GM19455 (cell line): ENCODE measurements at regions not wholly inside any gene's neighbourhood (a gene's known extent, or its start where the extent isn't known, plus 50 kb on each side); places are given as distances from the start of the nearest gene placed in this dataset.
"Not testable (repeated sequence)": the region's sequence is repeated elsewhere in the genome, so short reads cannot be mapped to it uniquely, and the experiment has no call there.

ENCODE experiments used
- ATAC-seq: cut with Tn5 transposase; IDR thresholded peaks from one replicate; pipeline ENCODE4 v1.9.1; 2021; ENCODE audit not compliant: unreplicated experiment

GRCh38 chr10:2893991-2894390, 173.4 kb upstream of the PFKP start:
- no peak for ATAC-seq

- no peak for ATAC-seq
Measured at GRCh38 chr10:2893158-2893845, 174.0 kb upstream of the PFKP start.

DNA sequence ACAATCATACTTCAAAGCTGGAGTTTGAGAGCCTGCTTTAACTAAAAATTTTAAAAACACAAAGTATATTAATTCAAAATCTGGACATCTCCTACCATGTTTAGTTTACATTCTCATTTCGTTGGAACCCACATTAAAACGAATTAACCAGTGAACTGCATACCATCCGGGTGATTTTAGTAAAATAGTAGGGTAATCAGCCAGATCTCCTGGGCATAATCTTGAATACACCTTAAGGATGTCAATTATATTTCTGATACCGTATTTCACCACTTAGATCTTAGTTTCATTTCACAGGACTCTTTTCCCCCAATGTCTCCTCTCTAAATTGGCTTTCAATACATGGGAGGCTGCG, 175.6 kb upstream of the PFKP start:
- ATAC-seq, result no peak

GRCh38 chr10:2891073-2891769, 176.1 kb upstream of the PFKP start:
- ATAC-seq, result no peak

- no peak for ATAC-seq
Measured at GRCh38 chr10:2890093-2890492, 177.3 kb upstream of the PFKP start.

DNA sequence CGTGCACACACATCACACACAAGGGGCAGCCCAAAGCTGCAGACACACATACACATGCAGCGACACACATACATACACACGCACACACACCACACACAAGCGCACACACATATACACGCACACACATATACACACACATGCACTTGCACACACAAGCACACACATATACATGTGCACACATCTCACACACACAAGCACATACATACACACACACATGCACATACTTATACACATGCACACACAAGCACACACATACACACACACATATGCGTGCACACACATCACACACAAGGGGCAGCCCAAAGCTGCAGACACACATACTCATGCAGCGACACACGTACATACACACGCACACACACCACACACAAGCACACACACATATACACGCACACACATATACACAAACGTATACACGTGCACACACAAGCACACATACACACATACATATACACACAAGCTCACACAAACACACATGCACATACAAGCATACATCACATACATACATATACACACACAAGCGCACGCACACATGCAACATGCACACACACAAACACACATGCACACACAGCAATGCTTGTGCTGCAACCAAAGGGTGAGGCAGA, 178.8 kb upstream of the PFKP start:
- ATAC-seq, result no peak

- no peak for ATAC-seq
Measured at GRCh38 chr10:2887391-2888070, 179.8 kb upstream of the PFKP start.

GRCh38 chr10:2886662-2887061, 180.7 kb upstream of the PFKP start:
- ATAC-seq, result no peak

GRCh38 chr10:2885288-2886278, 181.8 kb upstream of the PFKP start:
- ATAC-seq, result no peak

GRCh38 chr10:2883983-2884540, 183.3 kb upstream of the PFKP start:
- not testable (repeated sequence) for ATAC-seq

GRCh38 chr10:2883238-2883637, 184.1 kb upstream of the PFKP start:
- ATAC-seq, result no peak

DNA sequence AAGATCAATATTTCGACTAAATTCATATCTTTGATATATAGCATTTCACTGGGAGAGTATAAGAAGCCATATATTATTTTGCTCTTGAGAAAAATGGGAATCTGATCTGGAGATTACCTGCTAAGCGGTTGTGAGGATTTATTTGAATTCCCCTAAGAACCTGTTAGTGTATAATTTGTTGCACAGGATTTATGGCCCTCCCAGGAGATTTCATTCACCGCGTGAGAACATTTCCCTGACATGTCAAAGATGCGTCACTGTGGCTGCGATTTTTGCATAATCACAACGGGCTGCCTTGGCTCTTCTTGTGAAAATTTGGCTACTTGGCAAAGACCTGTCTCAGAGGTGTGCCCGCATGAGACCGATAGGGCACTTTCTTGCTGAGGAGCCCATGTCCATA, 184.7 kb upstream of the PFKP start:
- no peak for ATAC-seq

- no peak for ATAC-seq
Measured at GRCh38 chr10:2881720-2882620, 185.4 kb upstream of the PFKP start.

GRCh38 chr10:2880050-2880449, 187.3 kb upstream of the PFKP start:
- not testable (repeated sequence) for ATAC-seq

DNA sequence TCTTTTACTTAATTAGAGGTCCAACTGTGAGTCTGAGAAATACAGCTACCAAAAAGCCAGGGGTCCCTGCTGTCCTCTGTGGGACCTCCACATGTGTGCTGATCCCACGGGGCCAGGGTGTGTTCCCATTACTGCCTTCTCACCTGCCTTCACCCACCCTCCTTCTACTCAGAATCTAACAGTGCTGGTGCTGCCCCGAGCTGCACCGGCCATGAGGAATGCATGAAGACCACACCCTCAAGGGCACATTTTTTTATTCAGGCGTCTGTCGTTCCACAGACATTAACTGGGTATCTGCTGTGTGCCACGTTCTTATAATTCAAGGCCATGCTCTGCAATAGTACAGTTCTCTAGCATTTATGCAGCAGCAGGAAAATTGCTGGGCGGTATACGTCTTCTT, 188.5 kb upstream of the PFKP start:
- ATAC-seq, result no peak

DNA sequence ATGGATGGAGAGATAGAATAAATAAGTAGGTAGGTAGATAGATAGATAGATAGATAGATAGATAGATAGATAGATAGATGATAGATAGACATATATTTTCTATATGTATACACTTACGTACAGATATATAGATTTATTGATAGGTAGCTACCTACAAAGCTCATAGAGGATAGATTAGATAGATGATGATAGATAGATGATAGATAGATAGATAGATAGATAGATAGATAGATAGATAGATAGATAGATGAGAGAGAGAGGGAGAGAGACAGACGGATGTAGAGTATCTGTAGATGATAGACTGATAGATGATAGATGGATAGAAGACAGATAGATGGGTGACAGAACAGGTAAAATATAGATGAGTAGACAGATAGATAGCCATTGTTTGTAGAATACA, 191.3 kb upstream of the PFKP start:
- ATAC-seq, result no peak

DNA sequence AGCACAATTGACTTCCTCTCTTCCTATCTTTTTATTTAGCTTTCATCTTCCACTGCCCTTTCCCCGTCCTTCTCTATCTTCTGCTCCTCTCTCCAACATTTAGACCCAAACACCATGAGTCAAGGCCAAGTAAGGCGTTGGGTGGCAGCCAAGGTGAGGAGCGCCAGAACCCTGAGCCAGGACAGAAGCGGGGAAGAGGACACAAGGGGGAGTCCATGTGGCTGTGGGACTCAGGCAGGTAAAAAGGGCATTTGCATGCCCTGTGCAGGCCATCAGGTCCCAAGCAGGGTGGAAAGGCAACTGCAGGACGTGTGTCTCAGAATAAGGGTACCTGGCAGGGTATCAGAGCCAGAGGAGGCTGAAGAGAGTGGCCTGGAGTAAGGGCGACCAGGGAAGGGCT, 192.4 kb upstream of the PFKP start:
- ATAC-seq, result no peak

- ATAC-seq, result no peak
Measured at GRCh38 chr10:2873769-2874168, 193.6 kb upstream of the PFKP start.

DNA sequence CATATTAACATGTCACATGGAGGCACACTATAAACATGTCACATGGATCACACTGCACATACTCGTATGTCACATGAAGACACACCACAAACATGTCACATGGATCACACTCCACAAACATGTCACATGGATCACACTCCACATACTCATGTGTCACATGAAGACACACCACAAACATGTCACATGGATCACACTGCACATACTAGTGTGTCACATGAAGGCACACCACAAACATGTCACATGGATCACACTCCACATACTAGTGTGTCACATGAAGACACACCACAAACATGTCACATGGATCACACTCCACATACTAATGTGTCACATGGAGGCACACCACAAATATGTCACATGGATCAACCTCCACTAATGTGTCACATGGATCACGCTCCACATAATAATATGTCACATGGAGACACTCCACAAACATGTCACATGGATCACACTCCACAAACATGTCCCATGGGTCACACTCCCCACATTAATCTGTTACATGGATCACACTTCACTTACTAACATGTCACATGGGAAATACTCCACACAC, 195.6 kb upstream of the PFKP start:
- ATAC-seq, result no peak
